IMR-90 (cell line): ENCODE measurements at regions not wholly inside any gene's neighbourhood (a gene's known extent, or its start where the extent isn't known, plus 50 kb on each side); places are given as distances from the start of the nearest gene placed in this dataset.

Experiments
- ATAC-seq: fragments of 200-7000 bp; cut with Tn5 transposase; 2 replicates; pipeline ENCODE4 v1.9.1; 2020; ENCODE audit warnings: low read depth, mild to moderate bottlenecking, moderate library complexity
- BruUV-seq: library from RNA; stranded (reverse); fragments of 400-500 nt; replicated peaks from 2 replicates; lab custom pipeline; 2021; lab: Mats Ljungman, UMichigan
- CTCF ChIA-PET: fragments of 300-600 bp; formaldehyde crosslinking; extraction: SDS; loops from one replicate; lab custom pipeline; 2021; ENCODE audit warnings: antibody characterized with exemption; lab: Yijun Ruan, JAX
- POLR2A ChIA-PET: fragments of 300-600 bp; sonication (Branson Sonifier 250); formaldehyde crosslinking; loops from one replicate; lab custom pipeline; 2022; ENCODE audit warnings: antibody characterized with exemption; ENCODE audit not compliant: unreplicated experiment; lab: Charles Lee
- DNase-seq: peaks from one replicate; pipeline ENCODE4 v3.0.0; 2013
- H2AFZ ChIP-seq: replicated peaks from 2 replicates; pipeline ENCODE3; 2013; ENCODE audit warnings: low read length, mild to moderate bottlenecking; ENCODE audit not compliant: poor library complexity
- H2AK5ac ChIP-seq: 2 replicates; pipeline ENCODE4 v1.6.1; 2013; ENCODE audit warnings: low read depth, low read length, inconsistent platforms
- H2AK9ac ChIP-seq: replicated peaks from 2 replicates; pipeline ENCODE3; 2013; ENCODE audit warnings: mild to moderate bottlenecking, low read depth, low read length, moderate library complexity; ENCODE audit not compliant: poor library complexity
- H2BK120ac ChIP-seq: 2 replicates; pipeline ENCODE4 v1.6.1; 2013; ENCODE audit warnings: low read depth, low read length, inconsistent platforms
- H2BK15ac ChIP-seq: 3 replicates; pipeline ENCODE4 v1.6.1; 2013; ENCODE audit warnings: low read depth, low read length, inconsistent platforms
- H2BK20ac ChIP-seq: 2 replicates; pipeline ENCODE4 v1.6.1; 2013; ENCODE audit warnings: low read depth, mild to moderate bottlenecking, inconsistent platforms, low read length, moderate library complexity
- H2BK5ac ChIP-seq: 2 replicates; pipeline ENCODE4 v1.6.1; 2013; ENCODE audit warnings: mild to moderate bottlenecking, low read depth, low read length, inconsistent platforms; ENCODE audit not compliant: poor library complexity, severe bottlenecking
- H3K14ac ChIP-seq: replicated peaks from 2 replicates; pipeline ENCODE4 v1.6.1; 2013; ENCODE audit warnings: low read depth, low read length, inconsistent platforms
- H3K18ac ChIP-seq: 2 replicates; pipeline ENCODE4 v1.6.1; 2013; ENCODE audit warnings: low read depth, low read length, control low read depth
- H3K23ac ChIP-seq: 2 replicates; pipeline ENCODE4 v1.6.1; 2013; ENCODE audit warnings: low read depth, low read length, inconsistent platforms
- H3K27ac ChIP-seq: 2 replicates; pipeline ENCODE4 v1.5.1; 2013; ENCODE audit warnings: mild to moderate bottlenecking, control low read depth, low read length; ENCODE audit not compliant: insufficient read depth
- H3K27me3 ChIP-seq: 2 replicates; pipeline ENCODE4 v1.6.1; 2013; ENCODE audit warnings: low read length; ENCODE audit not compliant: control insufficient read depth, insufficient read depth
- H3K36me3 ChIP-seq: 2 replicates; pipeline ENCODE4 v1.6.1; 2013; ENCODE audit warnings: low read length, mixed read lengths; ENCODE audit not compliant: control insufficient read depth, insufficient read depth
- H3K4ac ChIP-seq: 2 replicates; pipeline ENCODE4 v1.6.1; 2013; ENCODE audit warnings: low read depth, low read length, inconsistent platforms
- H3K4me1 ChIP-seq: 2 replicates; pipeline ENCODE4 v1.6.1; 2013; ENCODE audit warnings: low read length, mixed read lengths; ENCODE audit not compliant: control insufficient read depth, insufficient read depth
- H3K4me2 ChIP-seq: 2 replicates; pipeline ENCODE4 v1.6.1; 2013; ENCODE audit warnings: low read depth, mild to moderate bottlenecking, control low read depth, low read length, moderate library complexity
- H3K4me3 ChIP-seq: 2 replicates; pipeline ENCODE4 v1.5.1; 2013; ENCODE audit warnings: low read depth, mild to moderate bottlenecking, control low read depth, low read length, moderate library complexity; ENCODE audit not compliant: insufficient read depth
- H3K56ac ChIP-seq: 2 replicates; pipeline ENCODE4 v1.6.1; 2013; ENCODE audit warnings: low read length, inconsistent platforms; ENCODE audit not compliant: insufficient read depth; ENCODE audit errors: extremely low read depth
- H3K79me1 ChIP-seq, 2 experiments: 2 replicates each; pipeline ENCODE4 v1.6.1; 2013; ENCODE audit warnings: low read length in 2 of 2, inconsistent platforms in 1 of 2, low read depth in 1 of 2
- H3K9ac ChIP-seq: 2 replicates; pipeline ENCODE4 v1.6.1; 2013; ENCODE audit warnings: low read depth, low read length, control low read depth
- H3K9me1 ChIP-seq: 2 replicates; pipeline ENCODE4 v1.6.1; 2013; ENCODE audit warnings: low read length, inconsistent platforms; ENCODE audit not compliant: insufficient read depth
- H3K9me3 ChIP-seq: 2 replicates; pipeline ENCODE4 v1.6.1; 2013; ENCODE audit warnings: low read length; ENCODE audit not compliant: control insufficient read depth, insufficient read depth
- H4K20me1 ChIP-seq: 2 replicates; pipeline ENCODE4 v1.6.1; 2013; ENCODE audit warnings: low read length, inconsistent platforms; ENCODE audit not compliant: insufficient read depth
- H4K5ac ChIP-seq: 2 replicates; pipeline ENCODE4 v1.6.1; 2013; ENCODE audit warnings: mild to moderate bottlenecking, low read depth, low read length, control low read depth
- H4K8ac ChIP-seq, 2 experiments: 2 replicates each; pipeline ENCODE4 v1.6.1; 2013; ENCODE audit warnings: low read depth in 2 of 2, low read length in 2 of 2, control low read depth in 1 of 2, inconsistent platforms in 1 of 2
- H4K91ac ChIP-seq: 2 replicates; pipeline ENCODE4 v1.6.1; 2013; ENCODE audit warnings: low read depth, low read length, inconsistent platforms; ENCODE audit not compliant: insufficient read depth
- BHLHE40 ChIP-seq: fragments of 150-350 bp; IDR thresholded peaks from 2 replicates; pipeline ENCODE4 v1.6.1; 2016; ENCODE audit warnings: mild to moderate bottlenecking, low read depth, low read length
- CEBPB ChIP-seq: IDR thresholded peaks from 2 replicates; pipeline ENCODE4 v1.6.1; 2012; ENCODE audit warnings: low read depth, low read length, improper control_type of control experiment
- CHD1 ChIP-seq: IDR thresholded peaks from 2 replicates; pipeline ENCODE4 v1.6.1; 2012; ENCODE audit warnings: low read depth, low read length, improper control_type of control experiment
- FOS ChIP-seq: fragments of 150-350 bp; IDR thresholded peaks from 2 replicates; pipeline ENCODE4 v1.6.1; 2016; ENCODE audit warnings: low read depth, low read length
- MAFK ChIP-seq: IDR thresholded peaks from 2 replicates; pipeline ENCODE4 v1.6.1; 2012; ENCODE audit warnings: low read depth, low read length, improper control_type of control experiment
- MAZ ChIP-seq: IDR thresholded peaks from 2 replicates; pipeline ENCODE4 v1.6.1; 2012; ENCODE audit warnings: low read depth, mild to moderate bottlenecking, low read length, improper control_type of control experiment, moderate library complexity, borderline replicate concordance
- MXI1 ChIP-seq: IDR thresholded peaks from 2 replicates; pipeline ENCODE4 v1.6.1; 2012; ENCODE audit warnings: low read depth, mild to moderate bottlenecking, low read length, moderate library complexity, borderline replicate concordance
- NFE2L2 ChIP-seq: fragments of 150-350 bp; IDR thresholded peaks from 2 replicates; pipeline ENCODE4 v1.6.1; 2016; ENCODE audit warnings: low read depth, mild to moderate bottlenecking, low read length
- POLR2A ChIP-seq: IDR thresholded peaks from 2 replicates; pipeline ENCODE4 v1.6.1; 2012; ENCODE audit warnings: mild to moderate bottlenecking, low read depth, low read length
- RAD21 ChIP-seq: IDR thresholded peaks from 2 replicates; pipeline ENCODE4 v1.6.1; 2012; ENCODE audit warnings: low read length, improper control_type of control experiment
- RCOR1 ChIP-seq: IDR thresholded peaks from 2 replicates; pipeline ENCODE4 v1.6.1; 2012; ENCODE audit warnings: mild to moderate bottlenecking, low read length, improper control_type of control experiment; ENCODE audit not compliant: insufficient replicate concordance
- RFX5 ChIP-seq: IDR thresholded peaks from 2 replicates; pipeline ENCODE4 v1.8.0; 2012; ENCODE audit warnings: low read depth, mild to moderate bottlenecking, low read length, moderate library complexity
- SMC3 ChIP-seq: fragments of 150-350 bp; IDR thresholded peaks from 2 replicates; pipeline ENCODE4 v1.6.1; 2016; ENCODE audit warnings: low read depth, mild to moderate bottlenecking, antibody characterized with exemption, low read length, moderate library complexity
- WGBS, 2 experiments: methylation state at CpG; one replicate each; pipeline versions ENCODE4 v1.1.5 to v1.1.7; 2013; ENCODE audit warnings: missing lambda C conversion rate in 2 of 2; ENCODE audit not compliant: insufficient read length in 1 of 2; ENCODE audit errors: extremely low coverage in 2 of 2; 5-methylcytosine and 5-hydroxymethylcytosine counted together
- dilution Hi-C: fragments of 300-500 bp; cut with HindIII; formaldehyde crosslinking; loops from one replicate; pipeline ENCODE4 v1.14.3; 2018; ENCODE audit warnings: low sequenced_read_pairs; ENCODE audit not compliant: unreplicated experiment
- in situ Hi-C: fragments of 300-500 bp; cut with MboI; formaldehyde crosslinking; loops from 3 replicates; pipeline ENCODE4 v1.14.3; 2019; ENCODE audit warnings: low sequenced_read_pairs, inconsistent platforms, mixed read lengths
- intact Hi-C: fragments of 100-400 bp; cut with micrococcal nuclease; formaldehyde crosslinking; loops from 2 replicates; pipeline ENCODE4 v1.10.0; 2022
- TF ChIP-seq, protein P1 (sequence below): fragments of 150-350 bp; IDR thresholded peaks from 2 replicates; pipeline ENCODE4 v1.6.1; 2017; ENCODE audit warnings: mild to moderate bottlenecking, antibody characterized with exemption, low read length, low read depth
- TF ChIP-seq, protein P2 (sequence below): fragments of 150-350 bp; IDR thresholded peaks from 2 replicates; pipeline ENCODE4 v1.6.1; 2016; ENCODE audit warnings: low read depth, mild to moderate bottlenecking, low read length, moderate library complexity, borderline replicate concordance
- TF ChIP-seq, protein P3 (sequence below): conservative IDR thresholded peaks from 2 replicates; pipeline ENCODE4 v1.5.1; 2012; ENCODE audit warnings: mild to moderate bottlenecking, low read depth, low read length, improper control_type of control experiment

DNA sequence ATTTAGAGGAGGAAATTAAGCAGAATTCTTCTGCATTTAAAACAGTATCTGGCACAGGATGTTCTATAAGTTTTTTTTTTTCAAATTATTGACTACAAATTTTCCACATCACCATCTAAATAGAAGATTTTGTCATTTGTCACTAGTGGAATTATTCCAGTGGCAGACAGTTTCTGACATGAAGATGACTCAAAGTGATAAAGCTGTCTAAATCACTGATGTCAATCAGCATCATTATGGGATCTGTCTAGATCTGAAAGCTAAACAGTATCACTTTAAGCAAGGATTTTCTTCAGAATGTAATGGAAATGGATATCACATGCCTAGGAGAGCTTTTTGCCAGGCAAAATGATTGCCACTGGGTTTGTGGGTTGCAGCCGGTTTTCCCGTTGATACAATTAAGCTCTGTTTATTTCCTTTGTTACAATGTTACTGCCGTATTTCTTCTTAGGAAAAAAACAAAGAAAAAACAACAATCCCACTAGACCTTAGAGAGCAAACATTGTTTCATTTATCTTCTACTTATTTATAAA, 1657.0 kb upstream of the PRR20A start:
- no peak overlapping the region for H3K4me3 ChIP-seq
- DNase-seq (no peak), ATAC-seq (no peak)
- no peak overlapping the region for H2BK120ac ChIP-seq
- H2AK5ac ChIP-seq: no peak overlapping the region
- H3K9me3 ChIP-seq: no peaks in the 10 kb centered on the region
- TF ChIP-seq MXI1 (no peak), RAD21 (no peak), MAFK (no peak), POLR2A (no peak), NFE2L2 (no peak), RCOR1 (no peak), RFX5 (no peak), MAZ (no peak), CEBPB (no peak), SMC3 (no peak), BHLHE40 (no peak), CHD1 (no peak), FOS (no peak)
- TF ChIP-seq, protein P1, sequence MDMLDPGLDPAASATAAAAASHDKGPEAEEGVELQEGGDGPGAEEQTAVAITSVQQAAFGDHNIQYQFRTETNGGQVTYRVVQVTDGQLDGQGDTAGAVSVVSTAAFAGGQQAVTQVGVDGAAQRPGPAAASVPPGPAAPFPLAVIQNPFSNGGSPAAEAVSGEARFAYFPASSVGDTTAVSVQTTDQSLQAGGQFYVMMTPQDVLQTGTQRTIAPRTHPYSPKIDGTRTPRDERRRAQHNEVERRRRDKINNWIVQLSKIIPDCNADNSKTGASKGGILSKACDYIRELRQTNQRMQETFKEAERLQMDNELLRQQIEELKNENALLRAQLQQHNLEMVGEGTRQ: no peak
- TF ChIP-seq, protein P2, sequence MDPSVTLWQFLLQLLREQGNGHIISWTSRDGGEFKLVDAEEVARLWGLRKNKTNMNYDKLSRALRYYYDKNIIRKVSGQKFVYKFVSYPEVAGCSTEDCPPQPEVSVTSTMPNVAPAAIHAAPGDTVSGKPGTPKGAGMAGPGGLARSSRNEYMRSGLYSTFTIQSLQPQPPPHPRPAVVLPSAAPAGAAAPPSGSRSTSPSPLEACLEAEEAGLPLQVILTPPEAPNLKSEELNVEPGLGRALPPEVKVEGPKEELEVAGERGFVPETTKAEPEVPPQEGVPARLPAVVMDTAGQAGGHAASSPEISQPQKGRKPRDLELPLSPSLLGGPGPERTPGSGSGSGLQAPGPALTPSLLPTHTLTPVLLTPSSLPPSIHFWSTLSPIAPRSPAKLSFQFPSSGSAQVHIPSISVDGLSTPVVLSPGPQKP: no peak
- TF ChIP-seq, protein P3, sequence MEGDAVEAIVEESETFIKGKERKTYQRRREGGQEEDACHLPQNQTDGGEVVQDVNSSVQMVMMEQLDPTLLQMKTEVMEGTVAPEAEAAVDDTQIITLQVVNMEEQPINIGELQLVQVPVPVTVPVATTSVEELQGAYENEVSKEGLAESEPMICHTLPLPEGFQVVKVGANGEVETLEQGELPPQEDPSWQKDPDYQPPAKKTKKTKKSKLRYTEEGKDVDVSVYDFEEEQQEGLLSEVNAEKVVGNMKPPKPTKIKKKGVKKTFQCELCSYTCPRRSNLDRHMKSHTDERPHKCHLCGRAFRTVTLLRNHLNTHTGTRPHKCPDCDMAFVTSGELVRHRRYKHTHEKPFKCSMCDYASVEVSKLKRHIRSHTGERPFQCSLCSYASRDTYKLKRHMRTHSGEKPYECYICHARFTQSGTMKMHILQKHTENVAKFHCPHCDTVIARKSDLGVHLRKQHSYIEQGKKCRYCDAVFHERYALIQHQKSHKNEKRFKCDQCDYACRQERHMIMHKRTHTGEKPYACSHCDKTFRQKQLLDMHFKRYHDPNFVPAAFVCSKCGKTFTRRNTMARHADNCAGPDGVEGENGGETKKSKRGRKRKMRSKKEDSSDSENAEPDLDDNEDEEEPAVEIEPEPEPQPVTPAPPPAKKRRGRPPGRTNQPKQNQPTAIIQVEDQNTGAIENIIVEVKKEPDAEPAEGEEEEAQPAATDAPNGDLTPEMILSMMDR: no peak
- H3K79me1 ChIP-seq: no peaks in the 10 kb centered on the region
- no peak overlapping the region for H2BK20ac ChIP-seq
- H3K4me2 ChIP-seq: no peak overlapping the region
- no peak overlapping the region for H3K27ac ChIP-seq
- H4K8ac ChIP-seq: no peak overlapping the region
- in situ Hi-C loops (no loop called here), dilution Hi-C loops (no loop called here), intact Hi-C loops (no loop called here)
- no peak overlapping the region for H3K23ac ChIP-seq
- BruUV-seq: no TSS peak
- no peaks in the 10 kb centered on the region for H4K20me1 ChIP-seq
- CTCF ChIA-PET: no interaction called here
- no peak overlapping the region for H2BK15ac ChIP-seq
- H3K9ac ChIP-seq: no peak overlapping the region
- H3K4me1 ChIP-seq: no peaks in the 10 kb centered on the region
- no peak overlapping the region for H3K14ac ChIP-seq
- H3K4ac ChIP-seq: no peak overlapping the region
- H2AFZ ChIP-seq: no peak overlapping the region
- H3K9me1 ChIP-seq: no peaks in the 10 kb centered on the region
- POLR2A ChIA-PET: no interaction called here
- no peak overlapping the region for H4K5ac ChIP-seq
- no peak overlapping the region for H3K18ac ChIP-seq
- H3K56ac ChIP-seq: no peak overlapping the region
- no peaks in the 10 kb centered on the region for H3K36me3 ChIP-seq
- H2BK5ac ChIP-seq: no peak overlapping the region
- H4K91ac ChIP-seq: no peak overlapping the region
- H3K27me3 ChIP-seq: no peaks in the 10 kb centered on the region
- H2AK9ac ChIP-seq: no peak overlapping the region
- WGBS, 2 experiments: no CpG with 5 or more reads among the region's 3 CpGs
